ENCODE measurements at regions not wholly inside any gene's neighbourhood (a gene's known extent, or its start where the extent isn't known, plus 50 kb on each side); places are given as distances from the start of the nearest gene placed in this dataset.

GRCh38 chr1:79744746-79745145, 738.2 kb upstream of the ADGRL4 start:
- TF ChIP-seq CTCF (IDR thresholded peaks at IDR 0.05) (no peak), POLR2A (IDR thresholded peaks at IDR 0.05) (no peak)
